ENCODE measurements at regions not wholly inside any gene's neighbourhood (a gene's known extent, or its start where the extent isn't known, plus 50 kb on each side); places are given as distances from the start of the nearest gene placed in this dataset.

- TF ChIP-seq, protein P1, sequence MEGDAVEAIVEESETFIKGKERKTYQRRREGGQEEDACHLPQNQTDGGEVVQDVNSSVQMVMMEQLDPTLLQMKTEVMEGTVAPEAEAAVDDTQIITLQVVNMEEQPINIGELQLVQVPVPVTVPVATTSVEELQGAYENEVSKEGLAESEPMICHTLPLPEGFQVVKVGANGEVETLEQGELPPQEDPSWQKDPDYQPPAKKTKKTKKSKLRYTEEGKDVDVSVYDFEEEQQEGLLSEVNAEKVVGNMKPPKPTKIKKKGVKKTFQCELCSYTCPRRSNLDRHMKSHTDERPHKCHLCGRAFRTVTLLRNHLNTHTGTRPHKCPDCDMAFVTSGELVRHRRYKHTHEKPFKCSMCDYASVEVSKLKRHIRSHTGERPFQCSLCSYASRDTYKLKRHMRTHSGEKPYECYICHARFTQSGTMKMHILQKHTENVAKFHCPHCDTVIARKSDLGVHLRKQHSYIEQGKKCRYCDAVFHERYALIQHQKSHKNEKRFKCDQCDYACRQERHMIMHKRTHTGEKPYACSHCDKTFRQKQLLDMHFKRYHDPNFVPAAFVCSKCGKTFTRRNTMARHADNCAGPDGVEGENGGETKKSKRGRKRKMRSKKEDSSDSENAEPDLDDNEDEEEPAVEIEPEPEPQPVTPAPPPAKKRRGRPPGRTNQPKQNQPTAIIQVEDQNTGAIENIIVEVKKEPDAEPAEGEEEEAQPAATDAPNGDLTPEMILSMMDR (IDR thresholded peaks at IDR 0.05; ENCODE audit: borderline replicate concordance, insufficient read depth, low read depth, low read length), result no peak
- no peak overlapping the region for H3K4me3 ChIP-seq (ENCODE audit: low read depth, low read length)
Measured at GRCh38 chr4:107299646-107300045, 263.5 kb upstream of the DKK2 start.

- TF ChIP-seq, protein P1 (IDR thresholded peaks at IDR 0.05; ENCODE audit: borderline replicate concordance, insufficient read depth, low read depth, low read length), result no peak
- H3K4me3 ChIP-seq (ENCODE audit: low read depth, low read length), result no peak overlapping the region
Measured at GRCh38 chr4:107292979-107293378, 256.9 kb upstream of the DKK2 start.

- TF ChIP-seq, protein P1 (IDR thresholded peaks at IDR 0.05; ENCODE audit: borderline replicate concordance, insufficient read depth, low read depth, low read length), result no peak
- H3K4me3 ChIP-seq (ENCODE audit: low read depth, low read length), result no peak overlapping the region
Measured at GRCh38 chr4:107283587-107284559, 247.8 kb upstream of the DKK2 start.

- TF ChIP-seq, protein P1 (IDR thresholded peaks at IDR 0.05; ENCODE audit: borderline replicate concordance, insufficient read depth, low read depth, low read length), result no peak
- no peak overlapping the region for H3K4me3 ChIP-seq (ENCODE audit: low read depth, low read length)
Measured at GRCh38 chr4:107279733-107280132, 243.6 kb upstream of the DKK2 start.

DNA sequence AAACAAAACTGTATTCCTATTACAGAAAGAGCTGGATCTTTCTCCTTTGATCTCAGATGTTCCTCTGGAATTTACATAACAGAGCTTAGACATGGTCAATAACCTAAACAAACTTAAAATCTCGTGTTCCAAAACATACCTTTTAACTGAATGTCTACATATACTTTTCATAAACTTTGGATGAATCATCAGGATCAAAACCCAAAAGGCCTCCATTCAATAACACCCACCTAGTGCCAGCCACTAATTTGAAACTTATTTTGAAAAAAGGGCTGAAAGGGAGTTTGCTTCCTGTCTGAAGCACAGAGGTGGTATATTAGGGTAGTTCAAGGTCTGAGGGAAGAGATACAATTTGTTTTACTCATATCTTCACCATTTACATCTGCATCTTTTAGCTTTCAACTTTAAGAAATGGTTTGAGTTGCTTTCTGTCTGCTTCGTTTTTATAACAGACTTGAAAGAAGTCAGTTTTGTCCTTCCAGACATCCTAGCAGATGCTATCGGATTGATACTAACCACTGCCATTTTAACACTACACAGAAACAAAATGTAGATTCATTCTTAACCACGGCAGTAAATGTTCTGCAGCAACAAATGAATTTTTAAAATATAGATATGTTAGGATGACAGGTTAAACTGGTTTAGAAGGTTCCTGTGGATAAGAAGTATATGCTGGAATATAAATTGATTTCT, 242.8 kb upstream of the DKK2 start:
- TF ChIP-seq, protein P1 (IDR thresholded peaks at IDR 0.05; ENCODE audit: borderline replicate concordance, insufficient read depth, low read depth, low read length), result no peak
- no peak overlapping the region for H3K4me3 ChIP-seq (ENCODE audit: low read depth, low read length)

- TF ChIP-seq, protein P1 (IDR thresholded peaks at IDR 0.05; ENCODE audit: borderline replicate concordance, insufficient read depth, low read depth, low read length), result no peak
- H3K4me3 ChIP-seq (ENCODE audit: low read depth, low read length), result no peak overlapping the region
Measured at GRCh38 chr4:107276052-107276451, 239.9 kb upstream of the DKK2 start.

Measured in GM12875 (cell line).